Epithelial cell of esophagus (primary cell): ENCODE measurements at regions not wholly inside any gene's neighbourhood (a gene's known extent, or its start where the extent isn't known, plus 50 kb on each side); places are given as distances from the start of the nearest gene placed in this dataset.
A peak's percentile ranks its signal among the peaks of the same experiment; 100 is the strongest.

ENCODE experiments used
- DNase-seq: peaks from one replicate; pipeline ENCODE4 v3.0.0; 2010; ENCODE audit warnings: low read depth
- H3K4me3 ChIP-seq: 2 replicates; pipeline ENCODE4 v1.5.1; 2011; ENCODE audit warnings: mild to moderate bottlenecking, low read length, control low read depth
- TF ChIP-seq, protein P1 (sequence below): IDR thresholded peaks from 2 replicates; pipeline ENCODE4 v1.5.1; 2011; ENCODE audit warnings: low read depth, mild to moderate bottlenecking, low read length, control low read depth, inconsistent platforms; ENCODE audit not compliant: insufficient read depth; ENCODE audit errors: missing control alignments

DNA sequence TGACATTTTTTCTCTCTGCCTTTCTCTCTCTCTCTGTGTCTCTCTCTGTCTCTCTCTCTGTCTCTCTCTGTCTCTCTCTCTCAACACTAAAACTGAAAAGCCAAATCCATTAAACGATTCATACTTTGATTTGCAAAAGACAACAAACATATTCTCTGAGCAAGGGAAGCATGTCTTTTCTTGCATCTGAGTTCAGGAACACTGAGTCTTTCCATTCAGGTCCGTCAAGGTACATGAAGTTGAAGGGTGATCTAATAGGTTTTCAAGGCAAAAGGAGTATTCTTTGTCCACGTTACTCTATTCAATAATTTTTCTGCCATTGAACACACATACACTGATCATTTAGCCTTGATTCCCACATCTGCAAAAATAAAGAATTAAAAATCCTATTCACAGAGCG, 900.9 kb downstream of the BCL11B start:
- DNase-seq: peak; percentile 71
- no peak overlapping the region for H3K4me3 ChIP-seq
- TF ChIP-seq, protein P1, sequence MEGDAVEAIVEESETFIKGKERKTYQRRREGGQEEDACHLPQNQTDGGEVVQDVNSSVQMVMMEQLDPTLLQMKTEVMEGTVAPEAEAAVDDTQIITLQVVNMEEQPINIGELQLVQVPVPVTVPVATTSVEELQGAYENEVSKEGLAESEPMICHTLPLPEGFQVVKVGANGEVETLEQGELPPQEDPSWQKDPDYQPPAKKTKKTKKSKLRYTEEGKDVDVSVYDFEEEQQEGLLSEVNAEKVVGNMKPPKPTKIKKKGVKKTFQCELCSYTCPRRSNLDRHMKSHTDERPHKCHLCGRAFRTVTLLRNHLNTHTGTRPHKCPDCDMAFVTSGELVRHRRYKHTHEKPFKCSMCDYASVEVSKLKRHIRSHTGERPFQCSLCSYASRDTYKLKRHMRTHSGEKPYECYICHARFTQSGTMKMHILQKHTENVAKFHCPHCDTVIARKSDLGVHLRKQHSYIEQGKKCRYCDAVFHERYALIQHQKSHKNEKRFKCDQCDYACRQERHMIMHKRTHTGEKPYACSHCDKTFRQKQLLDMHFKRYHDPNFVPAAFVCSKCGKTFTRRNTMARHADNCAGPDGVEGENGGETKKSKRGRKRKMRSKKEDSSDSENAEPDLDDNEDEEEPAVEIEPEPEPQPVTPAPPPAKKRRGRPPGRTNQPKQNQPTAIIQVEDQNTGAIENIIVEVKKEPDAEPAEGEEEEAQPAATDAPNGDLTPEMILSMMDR: no peak

GRCh38 chr14:98374136-98374535, 897.9 kb downstream of the BCL11B start:
- TF ChIP-seq, protein P1: no peak
- H3K4me3 ChIP-seq: no peak overlapping the region
- no peak for DNase-seq

- no peak overlapping the region for H3K4me3 ChIP-seq
- DNase-seq: no peak
- TF ChIP-seq, protein P1: no peak
Observed at GRCh38 chr14:98375566-98375965, 896.4 kb downstream of the BCL11B start.

- no peak overlapping the region for H3K4me3 ChIP-seq
- DNase-seq: no peak
- TF ChIP-seq, protein P1: no peak
Observed at GRCh38 chr14:98379830-98380229, 892.2 kb downstream of the BCL11B start.

DNA sequence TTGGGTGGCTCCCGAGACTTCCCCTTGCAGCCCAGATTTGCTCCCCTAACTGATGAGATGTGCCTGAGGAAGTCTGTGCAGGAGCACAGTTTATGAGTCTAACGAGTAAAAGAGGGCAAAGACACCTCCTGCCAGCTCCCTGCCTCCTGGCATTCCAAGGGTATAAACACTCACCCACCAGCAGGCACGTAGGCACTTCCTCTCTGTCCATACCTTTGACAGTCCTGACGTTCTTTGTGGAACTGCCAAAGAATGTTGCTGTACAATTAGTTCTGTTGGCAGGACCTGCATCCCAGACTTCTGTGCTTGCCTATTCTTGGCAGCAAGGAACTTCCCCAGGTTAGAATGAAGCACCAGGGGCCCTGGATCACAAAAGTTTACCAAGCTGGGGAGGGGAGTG, 889.3 kb downstream of the BCL11B start:
- TF ChIP-seq, protein P1: peak; percentile 7
- no peak overlapping the region for H3K4me3 ChIP-seq
- DNase-seq: peak; percentile 39

- no peak overlapping the region for H3K4me3 ChIP-seq
- DNase-seq: no peak
- TF ChIP-seq, protein P1: no peak
Observed at GRCh38 chr14:98385851-98386250, 886.1 kb downstream of the BCL11B start.

DNA sequence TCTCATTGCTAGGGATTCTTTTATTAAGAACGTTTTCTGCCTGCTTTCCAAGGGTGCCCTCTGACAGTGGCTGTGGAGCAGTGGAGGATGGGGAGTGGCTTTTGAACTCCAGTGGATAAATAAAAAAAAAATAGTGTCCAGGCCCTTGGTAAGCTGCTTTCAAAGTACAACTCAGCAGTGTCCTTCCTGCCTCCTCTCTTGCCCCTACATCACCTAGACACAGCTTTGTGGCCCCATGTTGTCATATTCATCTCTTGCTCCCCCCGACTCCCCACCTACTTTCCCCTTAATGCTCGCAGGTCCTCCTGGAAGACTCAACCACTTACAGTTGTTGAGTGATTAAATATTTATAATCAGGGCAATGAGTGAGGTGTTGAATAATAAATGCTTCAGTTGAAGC, 880.9 kb downstream of the BCL11B start:
- TF ChIP-seq, protein P1: no peak
- H3K4me3 ChIP-seq: no peak overlapping the region
- no peak for DNase-seq
